RWPE2 (cell line): ENCODE measurements at regions not wholly inside any gene's neighbourhood (a gene's known extent, or its start where the extent isn't known, plus 50 kb on each side); places are given as distances from the start of the nearest gene placed in this dataset.

Experiments
- ATAC-seq: fragments of 200-7000 bp; cut with Tn5 transposase; 3 replicates; pipeline ENCODE4 v1.9.1; 2021; ENCODE audit warnings: low read depth
- DNase-seq: peaks from one replicate; pipeline ENCODE4 v3.0.0-alpha.2; 2020; ENCODE audit warnings: low spot score
- H3K27ac ChIP-seq: fragments of 450-650 bp; 2 replicates; pipeline ENCODE4 v1.5.1; 2017; ENCODE audit warnings: mild to moderate bottlenecking; ENCODE audit not compliant: poor library complexity, severe bottlenecking
- H3K27me3 ChIP-seq: fragments of 250-450 bp; sonication (Bioruptor Pico); 2 replicates; pipeline ENCODE4 v1.5.1; 2021; ENCODE audit warnings: mild to moderate bottlenecking, moderate library complexity; ENCODE audit not compliant: insufficient read depth, poor library complexity, severe bottlenecking
- H3K36me3 ChIP-seq: fragments of 250-450 bp; sonication (Bioruptor Pico); 2 replicates; pipeline ENCODE4 v1.5.1; 2020; ENCODE audit warnings: low read depth, mild to moderate bottlenecking, moderate library complexity
- H3K4me1 ChIP-seq: fragments of 250-450 bp; sonication (Bioruptor Pico); 2 replicates; pipeline ENCODE4 v1.5.1; 2021; ENCODE audit warnings: mild to moderate bottlenecking, moderate library complexity; ENCODE audit not compliant: insufficient read depth, poor library complexity, severe bottlenecking
- H3K4me3 ChIP-seq: fragments of 250-450 bp; sonication (Bioruptor Pico); 2 replicates; pipeline ENCODE4 v1.5.1; 2021; ENCODE audit warnings: mild to moderate bottlenecking, moderate library complexity; ENCODE audit not compliant: severe bottlenecking
- H3K9me3 ChIP-seq: fragments of 250-450 bp; sonication (Bioruptor Pico); 2 replicates; pipeline ENCODE4 v1.5.1; 2021; ENCODE audit warnings: mild to moderate bottlenecking, moderate library complexity; ENCODE audit not compliant: severe bottlenecking
- TF ChIP-seq, protein P1 (sequence below): fragments of 450-650 bp; IDR thresholded peaks from one replicate; pipeline ENCODE4 v1.5.1; 2017; ENCODE audit warnings: mild to moderate bottlenecking, moderate library complexity; ENCODE audit not compliant: poor library complexity, severe bottlenecking

DNA sequence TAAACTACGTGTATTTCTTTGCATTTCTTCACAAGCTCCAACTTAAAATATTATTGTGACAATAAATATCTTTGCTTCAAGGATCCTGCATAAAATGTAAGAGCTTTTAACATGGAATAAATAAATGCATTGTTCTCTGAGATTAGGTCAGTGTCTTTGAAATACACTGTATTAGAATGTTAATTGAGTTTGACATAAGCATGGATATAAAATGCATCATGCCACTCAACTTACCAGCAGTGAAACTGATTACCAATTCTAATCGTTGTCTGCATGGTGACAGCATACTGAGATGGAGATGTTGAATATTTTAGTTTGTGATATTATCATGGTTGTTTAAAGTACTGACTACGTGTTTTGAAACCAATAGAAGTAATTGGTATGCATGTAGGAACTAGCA, 555.3 kb upstream of the ZNF608 start:
- TF ChIP-seq, protein P1, sequence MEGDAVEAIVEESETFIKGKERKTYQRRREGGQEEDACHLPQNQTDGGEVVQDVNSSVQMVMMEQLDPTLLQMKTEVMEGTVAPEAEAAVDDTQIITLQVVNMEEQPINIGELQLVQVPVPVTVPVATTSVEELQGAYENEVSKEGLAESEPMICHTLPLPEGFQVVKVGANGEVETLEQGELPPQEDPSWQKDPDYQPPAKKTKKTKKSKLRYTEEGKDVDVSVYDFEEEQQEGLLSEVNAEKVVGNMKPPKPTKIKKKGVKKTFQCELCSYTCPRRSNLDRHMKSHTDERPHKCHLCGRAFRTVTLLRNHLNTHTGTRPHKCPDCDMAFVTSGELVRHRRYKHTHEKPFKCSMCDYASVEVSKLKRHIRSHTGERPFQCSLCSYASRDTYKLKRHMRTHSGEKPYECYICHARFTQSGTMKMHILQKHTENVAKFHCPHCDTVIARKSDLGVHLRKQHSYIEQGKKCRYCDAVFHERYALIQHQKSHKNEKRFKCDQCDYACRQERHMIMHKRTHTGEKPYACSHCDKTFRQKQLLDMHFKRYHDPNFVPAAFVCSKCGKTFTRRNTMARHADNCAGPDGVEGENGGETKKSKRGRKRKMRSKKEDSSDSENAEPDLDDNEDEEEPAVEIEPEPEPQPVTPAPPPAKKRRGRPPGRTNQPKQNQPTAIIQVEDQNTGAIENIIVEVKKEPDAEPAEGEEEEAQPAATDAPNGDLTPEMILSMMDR = no peak
- H3K36me3 ChIP-seq = no peaks in the 10 kb centered on the region
- no peak overlapping the region for H3K27ac ChIP-seq
- H3K27me3 ChIP-seq = no peaks in the 10 kb centered on the region
- no peak for DNase-seq
- no peaks in the 10 kb centered on the region for H3K4me1 ChIP-seq
- H3K9me3 ChIP-seq = no peaks in the 10 kb centered on the region
- ATAC-seq = no peak
- H3K4me3 ChIP-seq = no peak overlapping the region

DNA sequence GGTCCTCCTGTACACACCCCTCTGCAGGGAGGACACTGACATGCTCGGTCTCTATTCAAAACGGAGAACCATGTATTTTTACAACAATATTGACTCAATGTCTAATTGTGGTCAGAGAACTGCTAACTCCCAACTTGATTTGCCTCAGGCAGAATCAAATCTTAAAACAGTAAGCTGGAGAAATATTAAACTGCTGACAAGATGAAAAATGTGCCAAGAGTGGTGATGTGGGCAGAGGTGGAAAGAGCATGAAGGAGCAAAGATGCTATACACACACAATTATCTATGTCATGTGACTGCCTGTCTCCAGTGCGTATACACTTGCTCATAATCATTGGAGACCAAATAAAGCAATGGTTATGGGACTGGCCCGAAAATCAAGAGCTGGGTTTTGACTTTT, 556.1 kb upstream of the ZNF608 start:
- TF ChIP-seq, protein P1 = no peak
- no peak for DNase-seq
- Histone ChIP-seq H3K36me3 (no peaks in the 10 kb centered on the region), H3K4me1 (no peaks in the 10 kb centered on the region), H3K27me3 (no peaks in the 10 kb centered on the region), H3K4me3 (no peak overlapping the region), H3K9me3 (no peaks in the 10 kb centered on the region), H3K27ac (no peak overlapping the region)
- ATAC-seq = no peak

DNA sequence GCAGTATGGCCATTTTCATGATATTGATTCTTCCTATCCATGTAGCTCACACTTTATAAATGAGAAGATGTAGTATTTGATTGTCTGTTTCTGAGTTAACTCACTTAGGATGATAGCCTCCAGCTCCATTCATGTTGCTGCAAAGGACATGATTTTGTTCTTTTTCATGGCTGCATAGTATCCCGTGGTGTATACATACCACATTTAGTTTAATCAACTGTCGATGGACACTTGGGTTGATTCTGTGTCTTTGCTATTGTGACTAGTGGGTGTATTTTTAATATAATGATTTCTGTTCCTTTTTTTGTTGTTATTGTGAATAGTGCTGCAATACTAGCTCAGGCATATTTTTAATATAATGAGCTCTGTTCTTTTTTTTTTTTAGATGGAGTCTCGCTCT, 560.3 kb upstream of the ZNF608 start:
- no peak overlapping the region for H3K27ac ChIP-seq
- peaks cover 14% of the 10 kb centered on the region for H3K4me1 ChIP-seq
- TF ChIP-seq, protein P1 = no peak
- ATAC-seq (no peak), DNase-seq (no peak)
- H3K4me3 ChIP-seq = no peak overlapping the region
- H3K9me3 ChIP-seq = no peaks in the 10 kb centered on the region
- H3K27me3 ChIP-seq = no peaks in the 10 kb centered on the region
- no peaks in the 10 kb centered on the region for H3K36me3 ChIP-seq

DNA sequence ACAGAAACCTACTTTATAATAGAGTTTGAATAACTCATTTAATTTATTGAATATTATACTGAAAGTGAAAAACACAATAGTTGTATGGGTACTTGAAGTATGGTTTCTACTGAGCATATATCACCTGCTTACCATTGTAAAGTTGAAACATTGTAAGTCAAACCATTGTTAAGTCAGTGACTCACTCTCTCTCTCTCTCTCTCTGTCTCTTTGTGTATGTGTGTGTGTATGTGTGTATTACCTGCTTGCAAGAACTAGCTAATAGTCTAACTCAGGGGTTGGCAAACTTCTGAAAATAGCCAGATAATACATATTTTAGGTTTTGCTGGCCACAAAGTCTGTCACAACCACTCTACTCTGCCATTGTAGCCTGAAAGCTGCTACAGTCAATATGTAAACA, 564.3 kb upstream of the ZNF608 start:
- H3K9me3 ChIP-seq = no peaks in the 10 kb centered on the region
- no peaks in the 10 kb centered on the region for H3K27me3 ChIP-seq
- DNase-seq (no peak), ATAC-seq (peak; percentile 30; the same call in 1 of the 3 replicates)
- no peaks in the 10 kb centered on the region for H3K36me3 ChIP-seq
- no peak overlapping the region for H3K4me3 ChIP-seq
- peaks cover 21% of the 10 kb centered on the region for H3K4me1 ChIP-seq
- peak overlapping the region; percentile 83 for H3K27ac ChIP-seq
- TF ChIP-seq, protein P1 = no peak

DNA sequence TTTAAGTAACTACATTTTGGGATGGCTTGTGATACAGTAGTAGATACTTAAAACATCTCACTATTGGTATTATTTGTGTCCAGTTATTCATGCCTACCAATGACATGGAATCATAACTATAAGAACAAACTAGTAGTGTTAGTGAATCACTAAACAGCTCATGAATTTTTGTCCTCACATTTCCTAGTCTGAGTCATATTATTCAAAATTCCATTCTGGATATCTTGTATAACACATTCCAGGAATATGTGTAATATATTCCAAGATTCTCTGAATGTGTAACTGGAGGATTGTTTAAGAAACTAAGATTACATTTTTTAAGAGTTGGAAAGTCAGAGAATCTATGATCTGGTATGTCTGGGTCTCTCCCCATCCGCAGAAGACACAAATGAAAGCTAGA, 565.3 kb upstream of the ZNF608 start:
- ATAC-seq (peak; percentile 97), DNase-seq (no peak)
- Histone ChIP-seq H3K4me3 (no peak overlapping the region), H3K9me3 (no peaks in the 10 kb centered on the region), H3K4me1 (peaks cover 24% of the 10 kb centered on the region), H3K27me3 (no peaks in the 10 kb centered on the region), H3K36me3 (no peaks in the 10 kb centered on the region), H3K27ac (peak overlapping the region; percentile 83)
- TF ChIP-seq, protein P1 = no peak
